Liver (tissue), 3 donors: ENCODE measurements at regions not wholly inside any gene's neighbourhood (a gene's known extent, or its start where the extent isn't known, plus 50 kb on each side); places are given as distances from the start of the nearest gene placed in this dataset.

Experiments used
- CTCF ChIP-seq: fragments of 150-350 bp; IDR thresholded peaks from 2 replicates; pipeline ENCODE4 v1.5.1; 2017; ENCODE audit warnings: improper control_type of control experiment, low read depth, low read length; ENCODE audit not compliant: missing input control
- JUND ChIP-seq, 2 donors: IDR thresholded peaks; 2 replicates each; pipeline ENCODE4 v1.6.1; 2016; ENCODE audit warnings: antibody characterized with exemption in 2 of 2
- MAX ChIP-seq: IDR thresholded peaks from 2 replicates; pipeline ENCODE4 v1.6.1; 2016; ENCODE audit warnings: antibody characterized with exemption
- RAD21 ChIP-seq, 2 donors: IDR thresholded peaks; 2 replicates each; pipeline ENCODE4 v1.6.1; 2016; ENCODE audit warnings: antibody characterized with exemption in 2 of 2, mild to moderate bottlenecking in 2 of 2
- TAF1 ChIP-seq: conservative IDR thresholded peaks from 2 replicates; pipeline ENCODE4 v1.6.1; 2016; ENCODE audit warnings: antibody characterized with exemption, mild to moderate bottlenecking
- donor health status: healthy.
- donor health status: healthy.

GRCh38 chrX:20361081-20361889 lies 94.6 kb upstream of the RPS6KA3 start:
- no peak for TF ChIP-seq JUND (IDR thresholded peaks at IDR 0.05)
- no peak for TF ChIP-seq CTCF
- no peak for TF ChIP-seq RAD21 (IDR thresholded peaks at IDR 0.05)
- no peak for TF ChIP-seq MAX
- TF ChIP-seq TAF1: no peak
